CMK (cell line): ENCODE measurements at regions not wholly inside any gene's neighbourhood (a gene's known extent, or its start where the extent isn't known, plus 50 kb on each side); places are given as distances from the start of the nearest gene placed in this dataset.
"Not testable (repeated sequence)": the region's sequence is repeated elsewhere in the genome, so short reads cannot be mapped to it uniquely, and the experiment has no call there.

Experiments
- DNase-seq: peaks from one replicate; pipeline ENCODE4 v3.0.0-alpha.2; 2010; ENCODE audit warnings: low read depth

GRCh38 chr13:33340631-33341030 is 55.1 kb upstream of the STARD13 start:
- DNase-seq = no peak

- DNase-seq = no peak
These were observed 56.4 kb upstream of the STARD13 start for GRCh38 chr13:33341861-33342452.

- no peak for DNase-seq
These were observed 60.3 kb upstream of the STARD13 start for GRCh38 chr13:33345842-33346241.

GRCh38 chr13:33347861-33348260 is 62.3 kb upstream of the STARD13 start:
- DNase-seq = no peak

- no peak for DNase-seq
These were observed 62.8 kb upstream of the STARD13 start for GRCh38 chr13:33348366-33348765.

GRCh38 chr13:33349288-33349985 is 63.9 kb upstream of the STARD13 start:
- no peak for DNase-seq

GRCh38 chr13:33349986-33350826 is 64.7 kb upstream of the STARD13 start:
- no peak for DNase-seq

GRCh38 chr13:33351319-33351718 is 65.8 kb upstream of the STARD13 start:
- no peak for DNase-seq

- no peak for DNase-seq
These were observed 66.5 kb upstream of the STARD13 start for GRCh38 chr13:33352041-33352440.

- no peak for DNase-seq
These were observed 67.0 kb upstream of the STARD13 start for GRCh38 chr13:33352526-33352925.

GRCh38 chr13:33353210-33353609 is 67.7 kb upstream of the STARD13 start:
- no peak for DNase-seq

- DNase-seq = no peak
These were observed 68.1 kb upstream of the STARD13 start for GRCh38 chr13:33353646-33354045.

- no peak for DNase-seq
These were observed 69.8 kb upstream of the STARD13 start for GRCh38 chr13:33355201-33355895.

GRCh38 chr13:33358076-33358475 is 72.5 kb upstream of the STARD13 start:
- not testable (repeated sequence) for DNase-seq

GRCh38 chr13:33362986-33363727 is 77.6 kb upstream of the STARD13 start:
- DNase-seq = no peak

- DNase-seq = no peak
These were observed 78.6 kb upstream of the STARD13 start for GRCh38 chr13:33364192-33364591.

- no peak for DNase-seq
These were observed 81.0 kb upstream of the STARD13 start for GRCh38 chr13:33366469-33367062.

GRCh38 chr13:33367171-33367895 is 81.8 kb upstream of the STARD13 start:
- DNase-seq = no peak

GRCh38 chr13:33367926-33368325 is 82.4 kb upstream of the STARD13 start:
- DNase-seq = peak; percentile 52

- DNase-seq = no peak
These were observed 83.5 kb upstream of the STARD13 start for GRCh38 chr13:33369073-33369472.
